WTC11 (cell line): ENCODE measurements at regions not wholly inside any gene's neighbourhood (a gene's known extent, or its start where the extent isn't known, plus 50 kb on each side); places are given as distances from the start of the nearest gene placed in this dataset.

Experiments
- ATAC-seq: fragments of 200-7000 bp; cut with Tn5 transposase; 2 replicates; pipeline ENCODE4 v1.10.0; 2021; ENCODE audit warnings: mild to moderate bottlenecking, moderate library complexity
- CTCF ChIA-PET: fragments of 300-600 bp; sonication (Branson Sonifier 250); formaldehyde crosslinking; loops from one replicate; lab custom pipeline; 2021; ENCODE audit warnings: antibody characterized with exemption; lab: Charles Lee
- POLR2A ChIA-PET: fragments of 350-600 bp; sonication (Branson Sonifier 250); formaldehyde crosslinking; loops from one replicate; lab custom pipeline; 2021; ENCODE audit warnings: antibody characterized with exemption; lab: Charles Lee
- DNase-seq: peaks from one replicate; pipeline ENCODE4 v3.0.0; 2021; ENCODE audit warnings: low spot score
- H3K27ac Mint-ChIP-seq: 2 replicates; pipeline ENCODE4 v1.8.0; 2021; ENCODE audit warnings: mixed read lengths
- H3K27me3 Mint-ChIP-seq: 2 replicates; pipeline ENCODE4 v1.8.0; 2021; ENCODE audit warnings: low read depth, mild to moderate bottlenecking, moderate library complexity, mixed read lengths
- H3K36me3 Mint-ChIP-seq: 2 replicates; pipeline ENCODE4 v1.8.0; 2021; ENCODE audit warnings: mixed read lengths
- H3K4me1 Mint-ChIP-seq: 2 replicates; pipeline ENCODE4 v1.8.0; 2022; ENCODE audit warnings: mixed read lengths
- H3K4me3 Mint-ChIP-seq: 2 replicates; pipeline ENCODE4 v1.8.0; 2021; ENCODE audit warnings: mild to moderate bottlenecking, moderate library complexity, mixed read lengths
- H3K9me3 Mint-ChIP-seq: 2 replicates; pipeline ENCODE4 v1.8.0; 2021; ENCODE audit warnings: mixed read lengths
- ARID4B ChIP-seq: sonication (generic); formaldehyde crosslinking; IDR thresholded peaks from 2 replicates; pipeline ENCODE4 v1.8.0; 2023; ENCODE audit warnings: missing genetic modification reagents, mild to moderate bottlenecking, borderline replicate concordance
- CREB1 ChIP-seq: sonication (generic); formaldehyde crosslinking; IDR thresholded peaks from 2 replicates; pipeline ENCODE4 v1.8.0; 2023; ENCODE audit warnings: mild to moderate bottlenecking, missing genetic modification reagents
- CREM ChIP-seq: sonication (generic); formaldehyde crosslinking; IDR thresholded peaks from 2 replicates; pipeline ENCODE4 v1.8.1; 2022; ENCODE audit warnings: mild to moderate bottlenecking, missing genetic modification reagents, moderate library complexity
- ELF4 ChIP-seq: sonication (generic); formaldehyde crosslinking; IDR thresholded peaks from 2 replicates; pipeline ENCODE4 v1.8.1; 2022; ENCODE audit warnings: low read depth, mild to moderate bottlenecking, moderate library complexity, missing genetic modification reagents
- ESRRA ChIP-seq: sonication (generic); formaldehyde crosslinking; IDR thresholded peaks from 2 replicates; pipeline ENCODE4 v1.8.1; 2022; ENCODE audit warnings: mild to moderate bottlenecking, missing genetic modification reagents, borderline replicate concordance
- IRF2 ChIP-seq: sonication (generic); formaldehyde crosslinking; IDR thresholded peaks from 2 replicates; pipeline ENCODE4 v1.8.0; 2022; ENCODE audit warnings: low read depth, missing genetic modification reagents, borderline replicate concordance
- MLX ChIP-seq: sonication (generic); formaldehyde crosslinking; IDR thresholded peaks from 2 replicates; pipeline ENCODE4 v1.8.1; 2023; ENCODE audit warnings: mild to moderate bottlenecking, missing genetic modification reagents, moderate library complexity
- SOX15 ChIP-seq: fragments of 250-450 bp; sonication (Bioruptor Pico); IDR thresholded peaks from 2 replicates; pipeline ENCODE4 v1.9.0; 2021; ENCODE audit warnings: mild to moderate bottlenecking
- TEAD1 ChIP-seq: sonication (generic); formaldehyde crosslinking; IDR thresholded peaks from 2 replicates; pipeline ENCODE4 v1.8.0; 2022; ENCODE audit warnings: mild to moderate bottlenecking, missing genetic modification reagents
- USF2 ChIP-seq: sonication (generic); formaldehyde crosslinking; IDR thresholded peaks from 2 replicates; pipeline ENCODE4 v1.8.1; 2023; ENCODE audit warnings: mild to moderate bottlenecking, missing genetic modification reagents, moderate library complexity
- ZMAT4 ChIP-seq: fragments of 250-450 bp; sonication (Bioruptor Pico); IDR thresholded peaks from 2 replicates; pipeline ENCODE4 v1.9.0; 2021; ENCODE audit warnings: mild to moderate bottlenecking
- ZNF232 ChIP-seq: sonication (generic); formaldehyde crosslinking; IDR thresholded peaks from 2 replicates; pipeline ENCODE4 v1.8.0; 2022; ENCODE audit warnings: mild to moderate bottlenecking, missing genetic modification reagents
- ZNF317 ChIP-seq: sonication (generic); formaldehyde crosslinking; IDR thresholded peaks from 2 replicates; pipeline ENCODE4 v1.8.1; 2023; ENCODE audit warnings: low read depth, mild to moderate bottlenecking, moderate library complexity, missing genetic modification reagents, borderline replicate concordance
- ZNF512 ChIP-seq: sonication (generic); formaldehyde crosslinking; IDR thresholded peaks from 2 replicates; pipeline ENCODE4 v1.8.1; 2022; ENCODE audit warnings: missing genetic modification reagents, borderline replicate concordance
- TF ChIP-seq, protein P1 (sequence below): sonication (generic); formaldehyde crosslinking; conservative IDR thresholded peaks from 2 replicates; pipeline ENCODE4 v1.8.1; 2023; ENCODE audit warnings: mild to moderate bottlenecking, low read depth, missing genetic modification reagents, moderate library complexity
- TF ChIP-seq, protein P2 (sequence below): fragments of 250-450 bp; sonication (Bioruptor Pico); IDR thresholded peaks from 2 replicates; pipeline ENCODE4 v2.1.2; 2022; ENCODE audit warnings: mild to moderate bottlenecking, moderate library complexity
- TF ChIP-seq, protein P3 (sequence below): sonication (generic); formaldehyde crosslinking; IDR thresholded peaks from 2 replicates; pipeline ENCODE4 v1.8.1; 2022; ENCODE audit warnings: mild to moderate bottlenecking, moderate library complexity, missing genetic modification reagents
- TF ChIP-seq, protein P4 (sequence below): sonication (generic); formaldehyde crosslinking; IDR thresholded peaks from 2 replicates; pipeline ENCODE4 v1.8.1; 2022; ENCODE audit warnings: low read depth, missing genetic modification reagents, borderline replicate concordance

GRCh38 chr22:49352361-49353169 is 475.1 kb downstream of the BRD1 start (continued):
- TF ChIP-seq ZNF317 (no peak), USF2 (CRISPR knock-in tag) (no peak), ZNF232 (CRISPR knock-in tag) (no peak), CREB1 (CRISPR knock-in tag) (no peak), MLX (no peak), ESRRA (no peak)
- TF ChIP-seq, protein P1, sequence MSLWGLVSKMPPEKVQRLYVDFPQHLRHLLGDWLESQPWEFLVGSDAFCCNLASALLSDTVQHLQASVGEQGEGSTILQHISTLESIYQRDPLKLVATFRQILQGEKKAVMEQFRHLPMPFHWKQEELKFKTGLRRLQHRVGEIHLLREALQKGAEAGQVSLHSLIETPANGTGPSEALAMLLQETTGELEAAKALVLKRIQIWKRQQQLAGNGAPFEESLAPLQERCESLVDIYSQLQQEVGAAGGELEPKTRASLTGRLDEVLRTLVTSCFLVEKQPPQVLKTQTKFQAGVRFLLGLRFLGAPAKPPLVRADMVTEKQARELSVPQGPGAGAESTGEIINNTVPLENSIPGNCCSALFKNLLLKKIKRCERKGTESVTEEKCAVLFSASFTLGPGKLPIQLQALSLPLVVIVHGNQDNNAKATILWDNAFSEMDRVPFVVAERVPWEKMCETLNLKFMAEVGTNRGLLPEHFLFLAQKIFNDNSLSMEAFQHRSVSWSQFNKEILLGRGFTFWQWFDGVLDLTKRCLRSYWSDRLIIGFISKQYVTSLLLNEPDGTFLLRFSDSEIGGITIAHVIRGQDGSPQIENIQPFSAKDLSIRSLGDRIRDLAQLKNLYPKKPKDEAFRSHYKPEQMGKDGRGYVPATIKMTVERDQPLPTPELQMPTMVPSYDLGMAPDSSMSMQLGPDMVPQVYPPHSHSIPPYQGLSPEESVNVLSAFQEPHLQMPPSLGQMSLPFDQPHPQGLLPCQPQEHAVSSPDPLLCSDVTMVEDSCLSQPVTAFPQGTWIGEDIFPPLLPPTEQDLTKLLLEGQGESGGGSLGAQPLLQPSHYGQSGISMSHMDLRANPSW (CRISPR knock-in tag), result no peak

- Mint-ChIP-seq H3K9me3 (no peaks in the 10 kb centered on the region), H3K4me3 (no peak overlapping the region), H3K27me3 (no peaks in the 10 kb centered on the region), H3K36me3 (no peaks in the 10 kb centered on the region), H3K27ac (no peak overlapping the region; the same call in 1 of the 2 replicates), H3K4me1 (peaks cover 4% of the 10 kb centered on the region; the same call in 1 of the 2 replicates)
- DNase-seq (peak; percentile 11), ATAC-seq (no peak)
- ChIA-PET POLR2A (no interaction called here), CTCF (no interaction called here)
- TF ChIP-seq, protein P2, sequence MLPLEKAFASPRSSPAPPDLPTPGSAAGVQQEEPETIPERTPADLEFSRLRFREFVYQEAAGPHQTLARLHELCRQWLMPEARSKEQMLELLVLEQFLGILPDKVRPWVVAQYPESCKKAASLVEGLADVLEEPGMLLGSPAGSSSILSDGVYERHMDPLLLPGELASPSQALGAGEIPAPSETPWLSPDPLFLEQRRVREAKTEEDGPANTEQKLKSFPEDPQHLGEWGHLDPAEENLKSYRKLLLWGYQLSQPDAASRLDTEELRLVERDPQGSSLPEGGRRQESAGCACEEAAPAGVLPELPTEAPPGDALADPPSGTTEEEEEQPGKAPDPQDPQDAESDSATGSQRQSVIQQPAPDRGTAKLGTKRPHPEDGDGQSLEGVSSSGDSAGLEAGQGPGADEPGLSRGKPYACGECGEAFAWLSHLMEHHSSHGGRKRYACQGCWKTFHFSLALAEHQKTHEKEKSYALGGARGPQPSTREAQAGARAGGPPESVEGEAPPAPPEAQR (CRISPR knock-in tag), result no peak
- TF ChIP-seq USF2 (CRISPR knock-in tag) (no peak), SOX15 (no peak), ARID4B (CRISPR knock-in tag) (no peak), ZNF512 (CRISPR knock-in tag) (no peak), ELF4 (CRISPR knock-in tag) (no peak), CREM (CRISPR knock-in tag) (no peak), IRF2 (no peak), ZMAT4 (CRISPR knock-in tag) (no peak), TEAD1 (no peak)
- TF ChIP-seq, protein P3, sequence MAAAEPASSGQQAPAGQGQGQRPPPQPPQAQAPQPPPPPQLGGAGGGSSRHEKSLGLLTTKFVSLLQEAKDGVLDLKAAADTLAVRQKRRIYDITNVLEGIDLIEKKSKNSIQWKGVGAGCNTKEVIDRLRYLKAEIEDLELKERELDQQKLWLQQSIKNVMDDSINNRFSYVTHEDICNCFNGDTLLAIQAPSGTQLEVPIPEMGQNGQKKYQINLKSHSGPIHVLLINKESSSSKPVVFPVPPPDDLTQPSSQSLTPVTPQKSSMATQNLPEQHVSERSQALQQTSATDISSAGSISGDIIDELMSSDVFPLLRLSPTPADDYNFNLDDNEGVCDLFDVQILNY (CRISPR knock-in tag), result no peak
- TF ChIP-seq, protein P4, sequence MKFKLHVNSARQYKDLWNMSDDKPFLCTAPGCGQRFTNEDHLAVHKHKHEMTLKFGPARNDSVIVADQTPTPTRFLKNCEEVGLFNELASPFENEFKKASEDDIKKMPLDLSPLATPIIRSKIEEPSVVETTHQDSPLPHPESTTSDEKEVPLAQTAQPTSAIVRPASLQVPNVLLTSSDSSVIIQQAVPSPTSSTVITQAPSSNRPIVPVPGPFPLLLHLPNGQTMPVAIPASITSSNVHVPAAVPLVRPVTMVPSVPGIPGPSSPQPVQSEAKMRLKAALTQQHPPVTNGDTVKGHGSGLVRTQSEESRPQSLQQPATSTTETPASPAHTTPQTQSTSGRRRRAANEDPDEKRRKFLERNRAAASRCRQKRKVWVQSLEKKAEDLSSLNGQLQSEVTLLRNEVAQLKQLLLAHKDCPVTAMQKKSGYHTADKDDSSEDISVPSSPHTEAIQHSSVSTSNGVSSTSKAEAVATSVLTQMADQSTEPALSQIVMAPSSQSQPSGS, result no peak
Measured at GRCh38 chr22:49351761-49352227, 475.9 kb downstream of the BRD1 start.
